Astrocyte of the cerebellum (primary cell): ENCODE measurements at regions not wholly inside any gene's neighbourhood (a gene's known extent, or its start where the extent isn't known, plus 50 kb on each side); places are given as distances from the start of the nearest gene placed in this dataset.

Experiments
- DNase-seq: peaks from one replicate; pipeline ENCODE4 v3.0.0-alpha.2; 2011; ENCODE audit warnings: low read depth
- H3K4me3 ChIP-seq: 2 replicates; pipeline ENCODE4 v1.5.1; 2011; ENCODE audit warnings: mild to moderate bottlenecking, low read depth, low read length, moderate library complexity
- in situ Hi-C: cut with HindIII; loops from 2 replicates; pipeline ENCODE4 v1.10.0; 2017; ENCODE audit warnings: low sequenced_read_pairs
- TF ChIP-seq, protein P1 (sequence below): IDR thresholded peaks from 2 replicates; pipeline ENCODE4 v1.5.1; 2012; ENCODE audit warnings: low read length, low read depth, moderate library complexity, mild to moderate bottlenecking; ENCODE audit errors: missing control alignments

DNA sequence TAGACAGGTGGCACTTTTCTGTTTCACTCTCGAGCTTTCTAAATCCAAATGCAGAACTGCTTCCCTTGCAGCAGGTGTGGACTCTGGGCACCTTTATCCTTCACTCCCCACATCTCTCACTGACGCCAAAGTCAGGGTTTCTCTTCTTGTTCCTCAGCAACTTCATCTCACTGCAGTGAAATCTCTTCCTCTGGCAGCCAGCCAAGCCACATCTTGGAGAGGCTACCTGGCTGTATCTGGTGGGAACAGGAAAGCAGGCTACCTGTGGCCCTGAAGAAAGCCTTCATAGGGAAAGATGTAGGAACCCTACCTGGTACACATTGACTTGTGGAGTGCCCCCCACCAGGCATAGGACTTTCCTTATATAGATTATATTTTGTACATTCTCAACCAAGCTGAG, 159.1 kb downstream of the UTP18 start:
- no peak overlapping the region for H3K4me3 ChIP-seq
- TF ChIP-seq, protein P1, sequence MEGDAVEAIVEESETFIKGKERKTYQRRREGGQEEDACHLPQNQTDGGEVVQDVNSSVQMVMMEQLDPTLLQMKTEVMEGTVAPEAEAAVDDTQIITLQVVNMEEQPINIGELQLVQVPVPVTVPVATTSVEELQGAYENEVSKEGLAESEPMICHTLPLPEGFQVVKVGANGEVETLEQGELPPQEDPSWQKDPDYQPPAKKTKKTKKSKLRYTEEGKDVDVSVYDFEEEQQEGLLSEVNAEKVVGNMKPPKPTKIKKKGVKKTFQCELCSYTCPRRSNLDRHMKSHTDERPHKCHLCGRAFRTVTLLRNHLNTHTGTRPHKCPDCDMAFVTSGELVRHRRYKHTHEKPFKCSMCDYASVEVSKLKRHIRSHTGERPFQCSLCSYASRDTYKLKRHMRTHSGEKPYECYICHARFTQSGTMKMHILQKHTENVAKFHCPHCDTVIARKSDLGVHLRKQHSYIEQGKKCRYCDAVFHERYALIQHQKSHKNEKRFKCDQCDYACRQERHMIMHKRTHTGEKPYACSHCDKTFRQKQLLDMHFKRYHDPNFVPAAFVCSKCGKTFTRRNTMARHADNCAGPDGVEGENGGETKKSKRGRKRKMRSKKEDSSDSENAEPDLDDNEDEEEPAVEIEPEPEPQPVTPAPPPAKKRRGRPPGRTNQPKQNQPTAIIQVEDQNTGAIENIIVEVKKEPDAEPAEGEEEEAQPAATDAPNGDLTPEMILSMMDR: no peak
- DNase-seq: no peak
- in situ Hi-C loops: no loop called here

DNA sequence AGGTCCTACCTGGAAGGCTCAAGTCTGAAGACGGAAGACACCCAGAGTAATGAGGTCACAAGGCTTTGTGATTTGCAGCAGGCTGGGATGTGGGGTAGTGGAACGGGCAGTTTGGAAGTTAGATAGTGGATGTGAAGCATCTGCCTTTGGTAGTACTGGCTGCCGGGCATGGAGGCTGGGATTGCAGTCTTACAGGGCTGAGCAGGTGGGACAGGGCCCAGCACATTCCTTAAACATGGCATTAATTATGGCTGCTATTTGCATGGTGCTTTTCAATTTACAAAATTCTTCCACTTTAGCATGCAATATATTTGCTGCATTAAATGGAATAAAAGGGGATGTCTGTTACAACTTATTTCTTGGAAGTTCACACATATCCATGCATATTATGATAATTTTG, 161.2 kb downstream of the UTP18 start:
- DNase-seq: no peak
- TF ChIP-seq, protein P1: no peak
- in situ Hi-C loops: no loop called here
- H3K4me3 ChIP-seq: no peak overlapping the region

DNA sequence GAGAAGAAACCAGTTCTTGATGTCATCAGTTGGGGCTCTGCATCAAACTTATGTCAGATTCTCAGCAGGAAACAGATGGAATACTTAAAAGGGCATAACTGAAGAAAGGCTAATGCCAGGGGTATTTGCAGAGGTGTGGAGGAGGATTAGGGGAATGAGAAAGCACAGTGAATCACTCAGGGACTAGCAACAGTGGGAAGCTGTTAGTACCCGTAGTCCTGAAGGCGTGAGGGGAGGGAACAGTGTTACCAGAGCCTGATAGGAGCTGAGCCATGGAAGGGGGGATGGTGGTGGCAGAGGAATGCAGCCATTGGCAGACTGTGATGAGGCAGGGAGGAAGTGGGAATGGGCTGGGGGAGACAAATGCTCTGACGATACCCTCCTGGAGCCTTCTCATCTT, 162.3 kb downstream of the UTP18 start:
- in situ Hi-C loops: no loop called here
- DNase-seq: no peak
- H3K4me3 ChIP-seq: no peak overlapping the region
- TF ChIP-seq, protein P1: no peak

DNA sequence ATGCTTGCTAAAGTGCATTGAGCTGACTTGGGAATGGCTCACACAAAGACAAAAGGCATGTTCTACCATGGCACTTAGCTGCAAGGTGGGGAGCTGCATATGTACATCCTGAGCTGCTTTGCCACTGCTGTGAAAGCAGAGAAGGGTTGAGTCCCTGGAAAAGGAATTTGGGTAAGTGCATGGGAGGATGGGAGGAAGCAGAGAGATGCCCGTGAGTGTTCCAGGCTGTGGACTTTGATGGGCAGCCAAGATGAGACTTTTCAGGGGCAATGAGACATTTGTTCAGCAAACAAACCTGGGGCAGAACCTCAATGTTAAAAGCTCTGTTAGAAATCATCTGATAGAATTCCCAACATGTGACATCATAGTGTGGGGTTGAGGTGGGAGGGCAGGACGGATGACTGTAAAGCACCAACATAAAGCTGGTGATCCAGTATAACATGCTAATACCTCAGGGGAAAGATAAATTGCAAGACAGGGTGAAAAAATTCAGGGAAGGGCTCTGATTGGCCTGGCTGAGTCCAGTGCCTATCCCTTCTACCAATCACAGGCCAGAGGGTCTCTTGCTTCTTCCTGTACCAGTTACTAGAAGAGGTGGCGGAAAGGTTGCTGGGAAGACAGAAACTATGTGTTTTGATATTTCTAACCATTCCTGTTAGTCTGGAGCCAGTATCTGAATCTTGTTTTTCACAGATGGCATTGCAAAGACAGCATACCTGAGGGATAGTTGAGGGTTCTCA, 163.2 kb downstream of the UTP18 start:
- H3K4me3 ChIP-seq: no peak overlapping the region
- in situ Hi-C loops: no loop called here
- TF ChIP-seq, protein P1: no peak
- DNase-seq: no peak

DNA sequence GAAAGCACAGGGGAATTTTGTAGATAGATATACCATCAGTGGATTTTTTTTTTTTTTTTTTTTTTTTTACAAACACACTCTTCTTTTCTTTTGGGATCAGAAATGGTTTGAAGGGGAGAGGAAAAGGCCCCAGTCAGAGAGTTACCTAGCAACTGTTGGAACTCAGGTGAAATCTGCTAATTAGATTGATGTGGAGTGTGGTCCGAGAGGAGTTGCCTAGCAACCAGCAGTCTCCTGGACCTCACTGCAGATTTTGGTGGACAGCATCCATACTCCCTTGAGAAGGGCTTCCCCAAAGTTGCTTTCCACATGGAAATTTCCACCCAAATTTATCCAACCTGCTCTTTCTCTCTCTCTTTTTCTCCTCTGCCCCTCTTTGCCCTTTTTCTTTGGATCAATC, 165.4 kb downstream of the UTP18 start:
- DNase-seq: no peak
- TF ChIP-seq, protein P1: no peak
- in situ Hi-C loops: no loop called here
- no peak overlapping the region for H3K4me3 ChIP-seq

DNA sequence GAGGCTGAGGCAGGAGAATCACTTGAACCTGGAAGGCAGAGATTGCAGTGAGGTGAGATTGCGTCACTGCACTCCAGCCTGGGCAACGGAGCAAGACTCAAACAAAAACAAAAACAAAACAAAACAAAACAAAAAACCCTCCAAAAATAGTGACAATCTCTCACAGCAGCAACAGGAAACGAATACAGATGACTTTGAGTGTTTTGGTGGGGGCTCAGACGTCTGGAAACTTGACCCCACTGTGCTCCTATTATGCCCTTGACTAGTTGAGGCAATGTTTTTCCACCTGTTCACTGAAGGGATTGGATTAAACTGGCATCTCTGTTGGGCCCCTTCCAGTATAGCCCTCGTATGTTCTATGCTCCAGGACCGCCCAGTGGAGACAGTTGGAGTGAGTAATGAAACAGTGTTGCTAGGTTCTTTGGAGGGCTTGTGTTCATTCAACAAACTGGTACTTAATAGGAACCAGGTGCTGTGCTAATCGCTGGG, 167.0 kb downstream of the UTP18 start:
- no peak for DNase-seq
- no peak overlapping the region for H3K4me3 ChIP-seq
- TF ChIP-seq, protein P1: no peak
- in situ Hi-C loops: no loop called here

DNA sequence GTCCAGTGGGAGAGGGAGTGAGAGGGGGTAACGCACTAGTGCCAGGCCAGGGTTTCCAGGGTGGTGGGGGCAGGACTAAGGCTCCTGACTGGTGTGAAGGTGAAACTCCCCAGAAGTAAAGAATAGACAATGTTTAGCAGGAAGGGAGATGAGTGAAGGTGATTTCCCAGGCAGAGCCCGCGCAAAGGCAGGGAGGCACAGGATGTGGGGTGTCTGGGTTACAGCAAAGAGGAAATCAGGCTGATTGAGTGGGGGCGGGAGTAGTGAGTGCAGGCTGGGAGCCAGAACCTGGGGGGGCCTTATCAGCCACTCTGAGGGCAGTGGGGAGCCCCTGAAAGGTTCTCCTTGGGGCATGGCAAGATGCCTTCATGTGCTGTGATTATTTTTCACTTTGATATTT, 167.5 kb downstream of the UTP18 start:
- in situ Hi-C loops: no loop called here
- TF ChIP-seq, protein P1: no peak
- H3K4me3 ChIP-seq: no peak overlapping the region
- no peak for DNase-seq
